Endodermal cell (in vitro differentiated cells): ENCODE measurements at regions not wholly inside any gene's neighbourhood (a gene's known extent, or its start where the extent isn't known, plus 50 kb on each side); places are given as distances from the start of the nearest gene placed in this dataset.

ENCODE experiments used
- DNase-seq: peaks from one replicate; pipeline ENCODE4 v3.0.0-alpha.2; 2017
- H3K27ac ChIP-seq: 2 replicates; pipeline ENCODE4 v1.5.1; 2013; ENCODE audit warnings: mild to moderate bottlenecking, low read depth, low read length, moderate library complexity
- H3K27me3 ChIP-seq: 2 replicates; pipeline ENCODE4 v1.6.1; 2013; ENCODE audit warnings: mild to moderate bottlenecking, low read length, moderate library complexity; ENCODE audit not compliant: insufficient read depth, control insufficient read depth, poor library complexity, severe bottlenecking
- H3K36me3 ChIP-seq: 2 replicates; pipeline ENCODE4 v1.7.0; 2013; ENCODE audit warnings: mild to moderate bottlenecking, low read length, moderate library complexity; ENCODE audit not compliant: control insufficient read depth, insufficient read depth
- H3K4me1 ChIP-seq: one replicate; pipeline ENCODE4 v1.7.0; 2013; ENCODE audit warnings: low read length; ENCODE audit not compliant: control insufficient read depth, insufficient read depth
- H3K4me3 ChIP-seq: 2 replicates; pipeline ENCODE4 v1.5.1; 2013; ENCODE audit warnings: mild to moderate bottlenecking, low read length, moderate library complexity
- H3K9ac ChIP-seq: 2 replicates; pipeline ENCODE4 v1.6.1; 2013; ENCODE audit warnings: mild to moderate bottlenecking, low read length, moderate library complexity; ENCODE audit not compliant: poor library complexity, severe bottlenecking; ENCODE audit errors: extremely low read depth
- H3K9me3 ChIP-seq: 2 replicates; pipeline ENCODE4 v1.6.1; 2013; ENCODE audit warnings: mild to moderate bottlenecking, low read length, moderate library complexity; ENCODE audit not compliant: control insufficient read depth
- H3K27ac Mint-ChIP-seq: 2 replicates; pipeline ENCODE4 v1.8.0; 2020; ENCODE audit warnings: mixed read lengths
- H3K27me3 Mint-ChIP-seq: 2 replicates; pipeline ENCODE4 v1.8.0; 2021; ENCODE audit warnings: mild to moderate bottlenecking, mixed read lengths; ENCODE audit not compliant: insufficient read depth
- H3K36me3 Mint-ChIP-seq: 2 replicates; pipeline ENCODE4 v1.8.0; 2020; ENCODE audit warnings: low read depth, mixed read lengths
- H3K4me1 Mint-ChIP-seq: 2 replicates; pipeline ENCODE4 v1.8.0; 2020; ENCODE audit warnings: mixed read lengths
- H3K4me3 Mint-ChIP-seq: 2 replicates; pipeline ENCODE4 v1.8.0; 2020; ENCODE audit warnings: mild to moderate bottlenecking, moderate library complexity, mixed read lengths
- H3K9me3 Mint-ChIP-seq: 2 replicates; pipeline ENCODE4 v1.8.0; 2020; ENCODE audit warnings: mild to moderate bottlenecking, mixed read lengths
- CTCF ChIP-seq: fragments of 200-600 bp; sonication (generic); conservative IDR thresholded peaks from 2 replicates; pipeline ENCODE4 v1.5.0; 2021; ENCODE audit warnings: antibody characterized with exemption, mild to moderate bottlenecking
- WGBS, 2 experiments: methylation state at CpG; one replicate each; pipeline versions ENCODE4 v1.1.5 to v1.1.7; 2013; ENCODE audit warnings: missing lambda C conversion rate in 2 of 2, mixed read lengths in 1 of 2; ENCODE audit not compliant: insufficient coverage in 1 of 2, insufficient read length in 1 of 2; 5-methylcytosine and 5-hydroxymethylcytosine counted together

- Histone ChIP-seq H3K27ac (no peak overlapping the region), H3K4me1 (no peaks in the 10 kb centered on the region), H3K9ac (no peak overlapping the region), H3K36me3 (no peaks in the 10 kb centered on the region), H3K27me3 (no peaks in the 10 kb centered on the region), H3K9me3 (no peaks in the 10 kb centered on the region), H3K4me3 (no peak overlapping the region)
- H3K4me3 Mint-ChIP-seq = no peak overlapping the region
- DNase-seq = no peak
- no peak for TF ChIP-seq CTCF
- WGBS, 2 experiments = 91 to 96% methylated on average over 7 to 8 of the region's 8 CpGs
- H3K9me3 Mint-ChIP-seq = peaks cover 7% of the 10 kb centered on the region
- H3K27ac Mint-ChIP-seq = no peak overlapping the region
- H3K27me3 Mint-ChIP-seq = no peaks in the 10 kb centered on the region
- no peaks in the 10 kb centered on the region for H3K4me1 Mint-ChIP-seq
- no peaks in the 10 kb centered on the region for H3K36me3 Mint-ChIP-seq
These were observed 67.4 kb upstream of the UGT2B10 start for GRCh38 chr4:68748181-68748991.

- no peaks in the 10 kb centered on the region for H3K27me3 ChIP-seq
- no peak for TF ChIP-seq CTCF
- no peak overlapping the region for H3K9ac ChIP-seq
- H3K4me1 Mint-ChIP-seq = no peaks in the 10 kb centered on the region
- H3K9me3 ChIP-seq = peaks cover 4% of the 10 kb centered on the region
- no peak overlapping the region for H3K27ac Mint-ChIP-seq
- DNase-seq = no peak
- H3K27ac ChIP-seq = no peak overlapping the region
- H3K9me3 Mint-ChIP-seq = peaks cover 7% of the 10 kb centered on the region
- H3K4me3 Mint-ChIP-seq = no peak overlapping the region
- no peaks in the 10 kb centered on the region for H3K27me3 Mint-ChIP-seq
- no peak overlapping the region for H3K4me3 ChIP-seq
- H3K36me3 Mint-ChIP-seq = no peaks in the 10 kb centered on the region
- H3K4me1 ChIP-seq = no peaks in the 10 kb centered on the region
- no peaks in the 10 kb centered on the region for H3K36me3 ChIP-seq
These were observed 65.2 kb upstream of the UGT2B10 start for GRCh38 chr4:68750555-68750954.

GRCh38 chr4:68751138-68751537 is 64.7 kb upstream of the UGT2B10 start:
- DNase-seq = no peak
- 64 to 78% methylated on average over 1 to 4 of the region's 4 CpGs for WGBS, 2 experiments
- no peaks in the 10 kb centered on the region for H3K4me1 ChIP-seq
- H3K4me3 Mint-ChIP-seq = no peak overlapping the region
- no peaks in the 10 kb centered on the region for H3K36me3 ChIP-seq
- no peak overlapping the region for H3K4me3 ChIP-seq
- H3K9me3 ChIP-seq = peaks cover 6% of the 10 kb centered on the region
- no peak overlapping the region for H3K9ac ChIP-seq
- peaks cover 7% of the 10 kb centered on the region for H3K9me3 Mint-ChIP-seq
- no peaks in the 10 kb centered on the region for H3K4me1 Mint-ChIP-seq
- H3K36me3 Mint-ChIP-seq = no peaks in the 10 kb centered on the region
- no peak overlapping the region for H3K27ac Mint-ChIP-seq
- H3K27me3 Mint-ChIP-seq = no peaks in the 10 kb centered on the region
- no peak overlapping the region for H3K27ac ChIP-seq
- H3K27me3 ChIP-seq = no peaks in the 10 kb centered on the region
- no peak for TF ChIP-seq CTCF
